H1 (cell line): ENCODE measurements at regions not wholly inside any gene's neighbourhood (a gene's known extent, or its start where the extent isn't known, plus 50 kb on each side); places are given as distances from the start of the nearest gene placed in this dataset.

Experiments used
- CTCF ChIA-PET: fragments of 300-600 bp; sonication (Branson Sonifier 250); formaldehyde crosslinking; loops from one replicate; lab custom pipeline; 2021; ENCODE audit not compliant: partially characterized antibody; lab: Charles Lee
- POLR2A ChIA-PET: fragments of 300-600 bp; sonication (Branson Sonifier 250); formaldehyde crosslinking; loops from one replicate; lab custom pipeline; 2021; ENCODE audit warnings: inconsistent platforms; ENCODE audit not compliant: partially characterized antibody; lab: Charles Lee
- DNase-seq, 2 experiments: peaks; one replicate each; pipeline versions ENCODE4 v3.0.0 to v3.0.0-alpha.2; 2010 to 2022; ENCODE audit warnings: low spot score in 2 of 2, low read depth in 1 of 2, mixed read lengths in 1 of 2
- FAIRE-seq: peaks from 2 replicates; lab custom pipeline; 2011; peaks lifted over from hg19 to GRCh38; lab: Jason Lieb, UNC
- H2AFZ ChIP-seq: 2 replicates; pipeline ENCODE4 v1.8.1; 2012; ENCODE audit warnings: low read length, inconsistent platforms
- H2AK5ac ChIP-seq: 2 replicates; pipeline ENCODE4 v1.6.1; 2013; ENCODE audit warnings: low read depth, low read length
- H2BK120ac ChIP-seq: replicated peaks from 2 replicates; pipeline ENCODE3; 2013; ENCODE audit warnings: low read depth, low read length, inconsistent platforms
- H2BK12ac ChIP-seq: 2 replicates; pipeline ENCODE4 v1.6.1; 2013; ENCODE audit warnings: low read depth, low read length
- H2BK15ac ChIP-seq: 2 replicates; pipeline ENCODE4 v1.6.1; 2013; ENCODE audit warnings: low read length
- H2BK20ac ChIP-seq: 2 replicates; pipeline ENCODE4 v1.6.1; 2013; ENCODE audit warnings: low read length
- H2BK5ac ChIP-seq: 2 replicates; pipeline ENCODE4 v1.6.1; 2013; ENCODE audit warnings: low read depth, low read length
- H3K14ac ChIP-seq: 2 replicates; pipeline ENCODE4 v1.6.1; 2013; ENCODE audit warnings: inconsistent platforms; ENCODE audit not compliant: insufficient read length
- H3K18ac ChIP-seq: 2 replicates; pipeline ENCODE4 v1.6.1; 2013; ENCODE audit warnings: low read length; ENCODE audit errors: extremely low read depth
- H3K23ac ChIP-seq: 2 replicates; pipeline ENCODE4 v1.6.1; 2013; ENCODE audit warnings: inconsistent platforms; ENCODE audit not compliant: insufficient read length
- H3K23me2 ChIP-seq: 2 replicates; pipeline ENCODE4 v1.6.1; 2013; ENCODE audit warnings: low read depth, low read length
- H3K27ac ChIP-seq: 2 replicates; pipeline ENCODE4 v1.6.1; 2011; ENCODE audit warnings: low read depth, low read length, inconsistent platforms
- H3K27me3 ChIP-seq, 4 experiments: replicated peaks in 1 of 4; 1 replicate in 1 of 4; 2 replicates in 3 of 4; pipeline versions ENCODE4 v1.6.1 to v1.8.1; 2011 to 2013; ENCODE audit warnings: low read length in 3 of 4, mild to moderate bottlenecking in 3 of 4, inconsistent platforms in 2 of 4, mixed read lengths in 2 of 4, moderate library complexity in 1 of 4; ENCODE audit not compliant: control insufficient read depth in 3 of 4, insufficient read depth in 3 of 4; ENCODE audit errors: extremely low read depth in 1 of 4
- H3K36me3 ChIP-seq, 4 experiments: 2 replicates each; pipeline versions ENCODE4 v1.6.1 to v1.8.1; 2011 to 2013; ENCODE audit warnings: mild to moderate bottlenecking in 4 of 4, low read length in 3 of 4, moderate library complexity in 2 of 4, control low read depth in 1 of 4, inconsistent platforms in 1 of 4; ENCODE audit not compliant: insufficient read depth in 4 of 4, control insufficient read depth in 2 of 4
- H3K4ac ChIP-seq: replicated peaks from 2 replicates; pipeline ENCODE3; 2013; ENCODE audit warnings: low read length, low read depth, mixed read lengths, inconsistent platforms; ENCODE audit not compliant: insufficient read length
- H3K4me1 ChIP-seq, 4 experiments: replicated peaks in 1 of 4; 1 replicate in 1 of 4; 2 replicates in 3 of 4; pipeline versions ENCODE4 v1.6.1 to v1.8.1; 2011 to 2013; ENCODE audit warnings: low read length in 3 of 4, inconsistent platforms in 2 of 4, mixed read lengths in 1 of 4; ENCODE audit not compliant: insufficient read depth in 4 of 4, control insufficient read depth in 3 of 4
- H3K4me2 ChIP-seq, 2 experiments: 2 replicates each; pipeline versions ENCODE4 v1.6.1 to v1.8.1; 2011 to 2013; ENCODE audit warnings: low read depth in 2 of 2, low read length in 2 of 2, control low read depth in 1 of 2, inconsistent platforms in 1 of 2, mild to moderate bottlenecking in 1 of 2; ENCODE audit not compliant: insufficient read depth in 1 of 2
- H3K4me3 ChIP-seq, 4 experiments: fragments of 200-600, 300-600 bp in 1 of 4; sonication (generic), shearing (Covaris generic), sonication (Bioruptor Twin) in 1 of 4; 2 replicates each; pipeline versions ENCODE4 v1.5.1 to v1.8.1; 2011 to 2016; ENCODE audit warnings: low read length in 4 of 4, low read depth in 3 of 4, control low read depth in 2 of 4, inconsistent platforms in 2 of 4, mild to moderate bottlenecking in 2 of 4, mixed read lengths in 1 of 4, moderate library complexity in 1 of 4; ENCODE audit not compliant: insufficient read depth in 2 of 4; ENCODE audit errors: extremely low read depth in 1 of 4
- H3K56ac ChIP-seq: replicated peaks from 2 replicates; pipeline ENCODE3; 2013; ENCODE audit warnings: low read depth, mild to moderate bottlenecking, mixed read lengths, low read length, inconsistent platforms; ENCODE audit not compliant: insufficient read length
- H3K79me1 ChIP-seq: 2 replicates; pipeline ENCODE4 v1.6.1; 2013; ENCODE audit warnings: low read depth, low read length, control low read depth
- H3K79me2 ChIP-seq, 2 experiments: 2 replicates each; pipeline versions ENCODE4 v1.6.1 to v1.8.1; 2012 to 2013; ENCODE audit warnings: low read length in 2 of 2, mild to moderate bottlenecking in 2 of 2, inconsistent platforms in 1 of 2; ENCODE audit not compliant: insufficient read depth in 2 of 2, control insufficient read depth in 1 of 2
- H3K9ac ChIP-seq, 4 experiments: replicated peaks in 1 of 4; 1 replicate in 1 of 4; 2 replicates in 3 of 4; pipeline versions ENCODE4 v1.6.1 to v1.8.1; 2011 to 2013; ENCODE audit warnings: low read depth in 3 of 4, low read length in 3 of 4, control low read depth in 2 of 4, mild to moderate bottlenecking in 2 of 4, moderate library complexity in 2 of 4, inconsistent platforms in 1 of 4; ENCODE audit errors: extremely low read depth in 1 of 4
- H3K9me3 ChIP-seq, 2 experiments: 2 replicates each; pipeline versions ENCODE4 v1.6.1 to v1.8.1; 2012 to 2013; ENCODE audit warnings: mild to moderate bottlenecking in 2 of 2, moderate library complexity in 2 of 2, control low read depth in 1 of 2, inconsistent platforms in 1 of 2, low read depth in 1 of 2, low read length in 1 of 2, mixed read lengths in 1 of 2; ENCODE audit not compliant: insufficient read depth in 2 of 2
- H4K20me1 ChIP-seq, 2 experiments: replicated peaks in 1 of 2; 2 replicates each; pipeline versions ENCODE3 to v1.8.1; 2011 to 2013; ENCODE audit warnings: inconsistent platforms in 2 of 2, low read length in 2 of 2, mild to moderate bottlenecking in 1 of 2; ENCODE audit not compliant: insufficient read depth in 2 of 2, control insufficient read depth in 1 of 2
- H4K5ac ChIP-seq: 2 replicates; pipeline ENCODE4 v1.6.1; 2013; ENCODE audit warnings: low read length, low read depth, mixed read lengths, inconsistent platforms; ENCODE audit not compliant: insufficient read length
- H4K8ac ChIP-seq: 2 replicates; pipeline ENCODE4 v1.8.0; 2013; ENCODE audit warnings: mild to moderate bottlenecking, moderate library complexity, low read length, inconsistent platforms; ENCODE audit not compliant: insufficient read depth; ENCODE audit errors: extremely low read depth
- H4K91ac ChIP-seq: replicated peaks from 2 replicates; pipeline ENCODE3; 2013; ENCODE audit warnings: low read length, mixed read lengths, inconsistent platforms; ENCODE audit not compliant: insufficient read length
- BACH1 ChIP-seq: IDR thresholded peaks from 2 replicates; pipeline ENCODE4 v1.6.1; 2012; ENCODE audit warnings: low read length, improper control_type of control experiment
- CTBP2 ChIP-seq: IDR thresholded peaks from 2 replicates; pipeline ENCODE4 v1.7.0; 2011; ENCODE audit warnings: borderline replicate concordance, mild to moderate bottlenecking, moderate library complexity, mixed read lengths, low read length; ENCODE audit not compliant: insufficient read depth, insufficient read length
- E2F6 ChIP-seq: IDR thresholded peaks from 2 replicates; pipeline ENCODE4 v1.6.1; 2012; ENCODE audit warnings: inconsistent platforms
- EGR1 ChIP-seq: IDR thresholded peaks from 2 replicates; pipeline ENCODE4 v1.6.1; 2011; ENCODE audit warnings: low read depth, low read length, borderline replicate concordance
- GTF2F1 ChIP-seq: IDR thresholded peaks from 2 replicates; pipeline ENCODE4 v1.6.1; 2012; ENCODE audit warnings: low read depth, low read length, improper control_type of control experiment, borderline replicate concordance
- NRF1 ChIP-seq: IDR thresholded peaks from 2 replicates; pipeline ENCODE4 v1.6.1; 2011; ENCODE audit warnings: mild to moderate bottlenecking, low read depth, low read length, improper control_type of control experiment
- POU5F1 ChIP-seq: IDR thresholded peaks from 2 replicates; pipeline ENCODE4 v1.6.1; 2011; ENCODE audit warnings: low read depth, mild to moderate bottlenecking, low read length, moderate library complexity
- RFX5 ChIP-seq: IDR thresholded peaks from 2 replicates; pipeline ENCODE4 v1.6.1; 2011; ENCODE audit warnings: low read depth, low read length, improper control_type of control experiment, borderline replicate concordance
- RNF2 ChIP-seq: fragments of 200-900, 300-1000 bp; sonication (generic); IDR thresholded peaks from 2 replicates; pipeline ENCODE4 v1.7.1; 2016; ENCODE audit warnings: borderline replicate concordance, low read depth, mild to moderate bottlenecking, antibody characterized with exemption, low read length; ENCODE audit not compliant: poor library complexity, severe bottlenecking; ENCODE audit errors: missing control alignments
- SAP30 ChIP-seq: fragments of 300-600 bp; sonication (generic); IDR thresholded peaks from 2 replicates; pipeline ENCODE4 v1.7.1; 2012; ENCODE audit warnings: low read length, moderate library complexity, mild to moderate bottlenecking, inconsistent platforms; ENCODE audit not compliant: insufficient read depth, insufficient replicate concordance
- SIX5 ChIP-seq: IDR thresholded peaks from 2 replicates; pipeline ENCODE4 v1.6.1; 2011; ENCODE audit warnings: mild to moderate bottlenecking, low read depth, low read length
- SP1 ChIP-seq: IDR thresholded peaks from 2 replicates; pipeline ENCODE4 v1.6.1; 2011; ENCODE audit warnings: low read depth, low read length
- SUZ12 ChIP-seq: fragments of 200-600 bp; sonication (generic); IDR thresholded peaks from 2 replicates; pipeline ENCODE4 v1.6.1; 2012; ENCODE audit warnings: mild to moderate bottlenecking, inconsistent platforms, low read length, moderate library complexity, mixed read lengths
- TEAD4 ChIP-seq: IDR thresholded peaks from 2 replicates; pipeline ENCODE4 v1.6.1; 2012; ENCODE audit warnings: low read depth, low read length, inconsistent platforms, mixed read lengths
- YY1 ChIP-seq: IDR thresholded peaks from 2 replicates; pipeline ENCODE4 v1.6.1; 2011; ENCODE audit warnings: low read depth, mild to moderate bottlenecking, low read length

- Histone ChIP-seq H3K18ac (no peak overlapping the region), H3K56ac (no peak overlapping the region), H2BK20ac (no peak overlapping the region), H3K4me3 (no peak overlapping the region), H2BK12ac (no peak overlapping the region), H3K23ac (no peak overlapping the region), H3K14ac (no peak overlapping the region), H2BK15ac (no peak overlapping the region), H4K5ac (no peak overlapping the region), H2AFZ (no peak overlapping the region), H2BK120ac (no peak overlapping the region), H4K91ac (no peak overlapping the region), H3K9me3 (peaks cover 2 to 9% of the 10 kb centered on the region in 2 experiments; a peak in 2 of 4 replicates), H3K9ac (no peak overlapping the region), H4K8ac (no peak overlapping the region), H3K23me2 (no peaks in the 10 kb centered on the region; the same call in 1 of the 2 replicates), H2AK5ac (no peak overlapping the region), H3K4me2 (no peak overlapping the region), H3K79me1 (no peaks in the 10 kb centered on the region), H4K20me1 (no peaks in the 10 kb centered on the region), H3K79me2 (no peaks in the 10 kb centered on the region), H3K36me3 (peaks cover 0 to 4% (median 0%) of the 10 kb centered on the region in 4 experiments; a peak in 1 of 8 replicates), H3K4ac (no peak overlapping the region), H3K4me1 (peaks cover 0 to 3% (median 0%) of the 10 kb centered on the region in 4 experiments; a peak in 1 of 7 replicates), H3K27ac (no peak overlapping the region), H2BK5ac (no peak overlapping the region), H3K27me3 (no peaks in the 10 kb centered on the region)
- CTCF ChIA-PET: no interaction called here
- DNase-seq (no peak), FAIRE-seq (no peak)
- POLR2A ChIA-PET: no interaction called here
- TF ChIP-seq SIX5 (no peak), SUZ12 (no peak), POU5F1 (no peak), SAP30 (no peak), GTF2F1 (no peak), TEAD4 (no peak), RNF2 (no peak), NRF1 (no peak), SP1 (no peak), CTBP2 (no peak), YY1 (no peak), BACH1 (no peak), RFX5 (no peak), E2F6 (no peak), EGR1 (no peak)
These were observed 85.1 kb downstream of the ATP23 start for GRCh38 chr12:58026426-58026825.
